HAP-1 (cell line): ENCODE measurements at regions not wholly inside any gene's neighbourhood (a gene's known extent, or its start where the extent isn't known, plus 50 kb on each side); places are given as distances from the start of the nearest gene placed in this dataset.
"Not testable (repeated sequence)": the region's sequence is repeated elsewhere in the genome, so short reads cannot be mapped to it uniquely, and the experiment has no call there.

Source experiments
- DNase-seq, 2 experiments: peaks; one replicate each; pipeline ENCODE4 v3.0.0-alpha.2; 2016 to 2020; ENCODE audit warnings: low spot score in 2 of 2
- H3K27me3 ChIP-seq: fragments of 250-450 bp; sonication (Bioruptor Pico); 2 replicates; pipeline ENCODE4 v1.5.1; 2020; ENCODE audit warnings: low read depth, mild to moderate bottlenecking, moderate library complexity
- H3K36me3 ChIP-seq: fragments of 250-450 bp; sonication (Bioruptor Pico); replicated peaks from 2 replicates; pipeline ENCODE4 v1.5.1; 2020; ENCODE audit warnings: mild to moderate bottlenecking
- H3K4me1 ChIP-seq: fragments of 250-450 bp; sonication (Bioruptor Pico); 2 replicates; pipeline ENCODE4 v1.5.1; 2020; ENCODE audit warnings: mild to moderate bottlenecking
- H3K4me3 ChIP-seq: fragments of 250-450 bp; sonication (Bioruptor Pico); 2 replicates; pipeline ENCODE4 v1.5.1; 2020; ENCODE audit warnings: mild to moderate bottlenecking, moderate library complexity
- H3K9me3 ChIP-seq: fragments of 250-450 bp; sonication (Bioruptor Pico); 2 replicates; pipeline ENCODE4 v1.5.1; 2020; ENCODE audit warnings: mild to moderate bottlenecking, moderate library complexity
- in situ Hi-C: fragments of 300-500 bp; cut with MboI; formaldehyde crosslinking; loops from 3 replicates; pipeline ENCODE4 v1.14.3; 2020; ENCODE audit warnings: low sequenced_read_pairs, inconsistent platforms, mixed read lengths

- no peak for DNase-seq
- Histone ChIP-seq H3K4me3 (no peak overlapping the region), H3K9me3 (no peaks in the 10 kb centered on the region), H3K36me3 (no peaks in the 10 kb centered on the region), H3K27me3 (no peaks in the 10 kb centered on the region), H3K4me1 (no peaks in the 10 kb centered on the region)
- in situ Hi-C loops, result no loop called here
These were observed 384.8 kb upstream of the PCSK5 start for GRCh38 chr9:75505654-75506053.

GRCh38 chr9:75529463-75529862, 361.0 kb upstream of the PCSK5 start:
- Histone ChIP-seq H3K36me3 (no peaks in the 10 kb centered on the region), H3K9me3 (no peaks in the 10 kb centered on the region), H3K4me3 (no peak overlapping the region), H3K4me1 (no peaks in the 10 kb centered on the region), H3K27me3 (no peaks in the 10 kb centered on the region)
- in situ Hi-C loops, result no loop called here
- DNase-seq, result no peak

GRCh38 chr9:75531588-75531987, 358.9 kb upstream of the PCSK5 start:
- H3K9me3 ChIP-seq, result no peaks in the 10 kb centered on the region
- H3K4me1 ChIP-seq, result no peaks in the 10 kb centered on the region
- no peaks in the 10 kb centered on the region for H3K27me3 ChIP-seq
- H3K4me3 ChIP-seq, result no peak overlapping the region
- DNase-seq, result no peak
- in situ Hi-C loops, result no loop called here
- no peaks in the 10 kb centered on the region for H3K36me3 ChIP-seq

- no peaks in the 10 kb centered on the region for H3K36me3 ChIP-seq
- no peak overlapping the region for H3K4me3 ChIP-seq
- no peaks in the 10 kb centered on the region for H3K27me3 ChIP-seq
- H3K9me3 ChIP-seq, result no peaks in the 10 kb centered on the region
- H3K4me1 ChIP-seq, result no peaks in the 10 kb centered on the region
- DNase-seq, result no peak
- in situ Hi-C loops, result no loop called here
These were observed 358.0 kb upstream of the PCSK5 start for GRCh38 chr9:75532233-75533050.

GRCh38 chr9:75539523-75539922, 350.9 kb upstream of the PCSK5 start:
- in situ Hi-C loops, result no loop called here
- Histone ChIP-seq H3K36me3 (no peaks in the 10 kb centered on the region), H3K4me3 (no peak overlapping the region), H3K9me3 (no peaks in the 10 kb centered on the region), H3K4me1 (no peaks in the 10 kb centered on the region), H3K27me3 (no peaks in the 10 kb centered on the region)
- DNase-seq, result no peak

GRCh38 chr9:75540185-75540584, 350.3 kb upstream of the PCSK5 start:
- Histone ChIP-seq H3K4me3 (no peak overlapping the region), H3K27me3 (no peaks in the 10 kb centered on the region), H3K4me1 (no peaks in the 10 kb centered on the region), H3K9me3 (no peaks in the 10 kb centered on the region), H3K36me3 (no peaks in the 10 kb centered on the region)
- no peak for DNase-seq
- in situ Hi-C loops, result no loop called here

GRCh38 chr9:75541734-75542133, 348.7 kb upstream of the PCSK5 start:
- in situ Hi-C loops, result no loop called here
- Histone ChIP-seq H3K4me1 (no peaks in the 10 kb centered on the region), H3K9me3 (no peaks in the 10 kb centered on the region)

GRCh38 chr9:75544815-75545214, 345.7 kb upstream of the PCSK5 start:
- DNase-seq, result no peak
- Histone ChIP-seq H3K4me3 (no peak overlapping the region), H3K4me1 (no peaks in the 10 kb centered on the region), H3K36me3 (no peaks in the 10 kb centered on the region), H3K9me3 (no peaks in the 10 kb centered on the region), H3K27me3 (no peaks in the 10 kb centered on the region)
- in situ Hi-C loops, result no loop called here

More at GRCh38 chr9:75541734-75542133, 348.7 kb upstream of the PCSK5 start:
- no peak for DNase-seq
- no peak overlapping the region for H3K4me3 ChIP-seq
- no peaks in the 10 kb centered on the region for H3K27me3 ChIP-seq
- no peaks in the 10 kb centered on the region for H3K36me3 ChIP-seq

GRCh38 chr9:75545287-75545686, 345.2 kb upstream of the PCSK5 start:
- Histone ChIP-seq H3K4me1 (no peaks in the 10 kb centered on the region), H3K27me3 (no peaks in the 10 kb centered on the region), H3K36me3 (no peaks in the 10 kb centered on the region), H3K9me3 (no peaks in the 10 kb centered on the region), H3K4me3 (no peak overlapping the region)
- in situ Hi-C loops, result no loop called here
- DNase-seq, result no peak

GRCh38 chr9:75548871-75549270, 341.6 kb upstream of the PCSK5 start:
- no peaks in the 10 kb centered on the region for H3K27me3 ChIP-seq
- no peaks in the 10 kb centered on the region for H3K4me1 ChIP-seq
- no peaks in the 10 kb centered on the region for H3K9me3 ChIP-seq
- in situ Hi-C loops, result no loop called here
- no peak overlapping the region for H3K4me3 ChIP-seq
- no peak for DNase-seq
- no peaks in the 10 kb centered on the region for H3K36me3 ChIP-seq

GRCh38 chr9:75551861-75552260, 338.6 kb upstream of the PCSK5 start:
- no peaks in the 10 kb centered on the region for H3K36me3 ChIP-seq
- DNase-seq, result no peak
- no peaks in the 10 kb centered on the region for H3K4me1 ChIP-seq
- H3K4me3 ChIP-seq, result no peak overlapping the region
- no peaks in the 10 kb centered on the region for H3K9me3 ChIP-seq
- in situ Hi-C loops, result no loop called here
- H3K27me3 ChIP-seq, result no peaks in the 10 kb centered on the region

GRCh38 chr9:75552941-75553340, 337.5 kb upstream of the PCSK5 start:
- in situ Hi-C loops, result no loop called here
- no peaks in the 10 kb centered on the region for H3K36me3 ChIP-seq
- H3K9me3 ChIP-seq, result no peaks in the 10 kb centered on the region
- H3K4me3 ChIP-seq, result no peak overlapping the region
- DNase-seq, result no peak
- H3K4me1 ChIP-seq, result no peaks in the 10 kb centered on the region
- no peaks in the 10 kb centered on the region for H3K27me3 ChIP-seq

GRCh38 chr9:75566813-75567212, 323.7 kb upstream of the PCSK5 start:
- DNase-seq, H3K9me3 ChIP-seq, H3K27me3 ChIP-seq, H3K4me3 ChIP-seq, H3K36me3 ChIP-seq, in situ Hi-C loops, H3K4me1 ChIP-seq: not testable (repeated sequence)

GRCh38 chr9:75570538-75570937, 319.9 kb upstream of the PCSK5 start:
- Histone ChIP-seq H3K4me3 (no peak overlapping the region), H3K4me1 (no peaks in the 10 kb centered on the region), H3K9me3 (no peaks in the 10 kb centered on the region), H3K27me3 (no peaks in the 10 kb centered on the region), H3K36me3 (no peaks in the 10 kb centered on the region)
- in situ Hi-C loops, result no loop called here
- DNase-seq, result no peak

GRCh38 chr9:75574569-75574968, 315.9 kb upstream of the PCSK5 start:
- H3K9me3 ChIP-seq, result no peaks in the 10 kb centered on the region
- no peak overlapping the region for H3K4me3 ChIP-seq
- DNase-seq, result no peak
- H3K4me1 ChIP-seq, result no peaks in the 10 kb centered on the region
- in situ Hi-C loops, result no loop called here
- H3K27me3 ChIP-seq, result no peaks in the 10 kb centered on the region
- no peaks in the 10 kb centered on the region for H3K36me3 ChIP-seq
